Chondrocyte (in vitro differentiated cells): ENCODE measurements at regions not wholly inside any gene's neighbourhood (a gene's known extent, or its start where the extent isn't known, plus 50 kb on each side); places are given as distances from the start of the nearest gene placed in this dataset.
"Not testable (repeated sequence)": the region's sequence is repeated elsewhere in the genome, so short reads cannot be mapped to it uniquely, and the experiment has no call there.

Experiments
- DNase-seq: peaks from one replicate; pipeline ENCODE4 v3.0.0; 2021; ENCODE audit warnings: mixed read lengths, low spot score
- H3K27ac Mint-ChIP-seq: one replicate; pipeline ENCODE4 v1.8.0; 2021; ENCODE audit warnings: mild to moderate bottlenecking, moderate library complexity, mixed read lengths; ENCODE audit not compliant: unreplicated experiment
- H3K27me3 Mint-ChIP-seq: 2 replicates; pipeline ENCODE4 v1.8.0; 2021; ENCODE audit warnings: low read depth, mixed read lengths
- H3K36me3 Mint-ChIP-seq: 2 replicates; pipeline ENCODE4 v1.8.0; 2021; ENCODE audit warnings: low read depth, mixed read lengths
- H3K4me1 Mint-ChIP-seq: 2 replicates; pipeline ENCODE4 v1.8.0; 2021; ENCODE audit warnings: low read depth, mild to moderate bottlenecking, mixed read lengths
- H3K4me3 Mint-ChIP-seq: one replicate; pipeline ENCODE4 v1.8.0; 2021; ENCODE audit warnings: mild to moderate bottlenecking, moderate library complexity, mixed read lengths; ENCODE audit not compliant: unreplicated experiment
- H3K9me3 Mint-ChIP-seq: 2 replicates; pipeline ENCODE4 v1.8.0; 2021; ENCODE audit warnings: low read depth, mixed read lengths
- TF ChIP-seq, protein P1 (sequence below): fragments of 200-600 bp; sonication (generic); IDR thresholded peaks from 2 replicates; pipeline ENCODE4 v1.5.0; 2021; ENCODE audit warnings: antibody characterized with exemption, mild to moderate bottlenecking, moderate library complexity

DNA sequence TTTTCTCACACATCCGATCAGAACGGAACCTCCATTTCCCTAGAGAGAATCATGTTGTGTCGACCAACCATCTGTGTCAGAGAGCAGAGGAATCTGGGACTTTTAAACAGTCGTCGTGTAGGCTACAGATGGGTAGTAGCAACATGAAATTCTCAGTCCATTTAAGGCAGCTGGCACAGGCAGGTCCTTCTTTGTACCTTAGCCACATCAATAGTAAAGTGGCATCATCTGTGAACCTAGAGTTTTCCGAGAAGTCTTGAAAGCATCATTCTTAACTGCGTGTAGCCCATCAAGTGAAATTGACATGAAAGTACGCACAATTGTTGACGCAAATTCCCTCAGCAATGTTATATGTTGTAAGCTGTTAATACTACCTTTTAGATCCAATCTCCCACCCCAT is 114.5 kb upstream of the GRM7 start:
- TF ChIP-seq, protein P1, sequence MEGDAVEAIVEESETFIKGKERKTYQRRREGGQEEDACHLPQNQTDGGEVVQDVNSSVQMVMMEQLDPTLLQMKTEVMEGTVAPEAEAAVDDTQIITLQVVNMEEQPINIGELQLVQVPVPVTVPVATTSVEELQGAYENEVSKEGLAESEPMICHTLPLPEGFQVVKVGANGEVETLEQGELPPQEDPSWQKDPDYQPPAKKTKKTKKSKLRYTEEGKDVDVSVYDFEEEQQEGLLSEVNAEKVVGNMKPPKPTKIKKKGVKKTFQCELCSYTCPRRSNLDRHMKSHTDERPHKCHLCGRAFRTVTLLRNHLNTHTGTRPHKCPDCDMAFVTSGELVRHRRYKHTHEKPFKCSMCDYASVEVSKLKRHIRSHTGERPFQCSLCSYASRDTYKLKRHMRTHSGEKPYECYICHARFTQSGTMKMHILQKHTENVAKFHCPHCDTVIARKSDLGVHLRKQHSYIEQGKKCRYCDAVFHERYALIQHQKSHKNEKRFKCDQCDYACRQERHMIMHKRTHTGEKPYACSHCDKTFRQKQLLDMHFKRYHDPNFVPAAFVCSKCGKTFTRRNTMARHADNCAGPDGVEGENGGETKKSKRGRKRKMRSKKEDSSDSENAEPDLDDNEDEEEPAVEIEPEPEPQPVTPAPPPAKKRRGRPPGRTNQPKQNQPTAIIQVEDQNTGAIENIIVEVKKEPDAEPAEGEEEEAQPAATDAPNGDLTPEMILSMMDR, result no peak
- Mint-ChIP-seq H3K27ac (no peak overlapping the region), H3K4me1 (no peaks in the 10 kb centered on the region), H3K9me3 (peaks cover 18% of the 10 kb centered on the region), H3K4me3 (no peak overlapping the region), H3K27me3 (no peaks in the 10 kb centered on the region), H3K36me3 (no peaks in the 10 kb centered on the region)
- no peak for DNase-seq

DNA sequence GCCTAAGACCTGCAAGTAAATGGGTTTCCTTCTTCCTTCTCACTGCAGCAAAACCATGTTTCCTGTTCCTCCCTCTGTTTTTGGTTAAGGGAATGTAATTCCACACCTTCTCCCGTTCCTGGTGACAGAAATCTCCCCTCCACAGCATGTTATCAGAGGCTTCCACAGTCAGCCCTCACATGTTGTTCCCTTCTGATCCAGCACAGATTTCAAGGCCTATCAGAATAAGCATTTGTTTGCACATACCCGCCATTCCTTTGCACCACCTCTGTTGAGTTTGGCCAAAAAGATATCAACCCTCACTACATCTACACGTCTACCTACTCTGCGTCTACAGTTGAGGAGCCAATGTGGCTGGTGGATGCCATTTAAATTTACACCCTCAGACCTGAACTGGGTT is 113.9 kb upstream of the GRM7 start:
- Mint-ChIP-seq H3K27me3 (no peaks in the 10 kb centered on the region), H3K4me3 (no peak overlapping the region), H3K27ac (no peak overlapping the region), H3K36me3 (no peaks in the 10 kb centered on the region), H3K9me3 (peaks cover 18% of the 10 kb centered on the region), H3K4me1 (no peaks in the 10 kb centered on the region)
- TF ChIP-seq, protein P1, result no peak
- DNase-seq, result no peak

DNA sequence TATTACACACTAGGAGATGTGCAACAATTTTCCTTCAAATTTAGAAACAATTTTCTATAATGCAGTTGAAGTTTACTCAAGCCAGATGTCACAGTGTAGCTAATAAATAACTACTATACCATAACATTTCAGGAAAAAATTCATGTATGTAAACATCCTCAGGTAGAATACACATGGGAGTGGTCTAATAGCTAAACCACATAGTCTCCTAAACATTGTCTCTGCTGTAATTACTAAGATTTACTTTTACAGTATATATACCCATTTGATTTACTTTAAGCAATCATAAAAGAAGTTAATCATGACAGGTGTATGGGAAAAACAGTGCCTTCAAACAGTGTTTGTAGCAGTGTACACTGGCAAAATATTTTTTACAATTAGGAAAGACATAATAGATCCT is 110.1 kb upstream of the GRM7 start:
- Mint-ChIP-seq H3K27me3 (no peaks in the 10 kb centered on the region), H3K4me3 (no peak overlapping the region), H3K9me3 (peaks cover 25% of the 10 kb centered on the region), H3K27ac (no peak overlapping the region), H3K4me1 (no peaks in the 10 kb centered on the region), H3K36me3 (no peaks in the 10 kb centered on the region)
- TF ChIP-seq, protein P1, result no peak
- no peak for DNase-seq

DNA sequence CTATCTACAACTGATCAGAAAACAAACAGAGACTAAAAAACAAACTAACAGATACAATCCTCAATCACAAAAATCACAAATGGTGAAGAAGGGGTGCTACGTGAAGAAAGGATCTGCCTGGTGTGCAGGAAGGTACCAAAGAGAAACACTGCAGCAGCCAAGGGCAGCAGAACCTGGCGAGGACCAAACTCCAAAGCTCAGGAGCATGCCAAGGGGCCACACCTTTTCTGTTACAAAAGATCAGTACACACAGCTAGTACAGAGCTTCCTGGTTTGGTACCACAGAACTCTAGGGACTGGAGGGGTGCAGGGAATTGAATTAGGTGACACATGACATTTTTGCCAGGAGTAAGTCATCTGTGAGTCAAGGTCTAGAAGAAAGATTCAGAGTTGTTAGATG is 107.4 kb upstream of the GRM7 start:
- no peaks in the 10 kb centered on the region for H3K27me3 Mint-ChIP-seq
- H3K9me3 Mint-ChIP-seq, result peaks cover 15% of the 10 kb centered on the region
- no peak overlapping the region for H3K4me3 Mint-ChIP-seq
- no peaks in the 10 kb centered on the region for H3K36me3 Mint-ChIP-seq
- TF ChIP-seq, protein P1, result no peak
- no peak overlapping the region for H3K27ac Mint-ChIP-seq
- peak; percentile 38 for DNase-seq
- no peaks in the 10 kb centered on the region for H3K4me1 Mint-ChIP-seq

DNA sequence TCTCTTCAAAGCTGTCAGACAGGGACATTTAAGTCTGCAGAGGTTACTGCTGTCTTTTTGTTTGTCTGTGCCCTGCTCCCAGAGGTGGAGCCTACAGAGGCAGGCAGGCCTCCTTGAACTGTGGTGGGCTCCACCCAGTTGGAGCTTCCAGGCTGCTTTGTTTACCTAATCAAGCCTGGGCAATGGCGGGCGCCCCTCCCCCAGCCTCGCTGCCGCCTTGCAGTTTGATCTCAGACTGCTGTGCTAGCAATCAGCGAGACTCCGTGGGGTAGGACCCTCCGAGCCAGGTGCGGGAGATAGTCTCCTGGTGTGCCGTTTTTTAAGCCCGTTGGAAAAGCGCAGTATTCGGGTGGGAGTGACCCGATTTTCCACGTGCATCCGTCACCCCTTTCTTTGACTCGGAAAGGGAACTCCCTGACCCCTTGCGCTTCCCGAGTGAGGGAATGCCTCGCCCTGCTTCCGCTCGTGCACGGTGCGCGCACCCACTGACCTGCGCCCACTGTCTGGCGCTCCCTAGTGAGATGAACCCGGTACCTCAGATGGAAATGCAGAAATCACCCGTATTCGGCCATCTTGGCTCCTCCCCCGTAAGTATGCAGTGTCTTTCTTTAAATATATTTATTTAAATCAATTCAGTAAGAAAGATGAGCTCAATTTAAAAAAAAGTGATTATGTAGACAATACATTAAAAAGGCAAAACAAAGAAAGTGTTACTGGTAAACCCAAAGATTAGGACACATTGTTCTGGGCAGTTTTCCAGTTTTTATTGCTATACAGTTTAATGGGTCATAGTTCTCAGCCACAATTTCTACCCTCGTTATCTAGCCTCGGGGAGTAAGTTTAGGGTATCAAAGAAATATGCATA is 91.2 kb upstream of the GRM7 start:
- Mint-ChIP-seq H3K9me3 (peaks cover 13% of the 10 kb centered on the region), H3K4me3 (peak overlapping the region; percentile 55)
- H3K4me1 Mint-ChIP-seq, H3K27me3 Mint-ChIP-seq, DNase-seq, H3K36me3 Mint-ChIP-seq, H3K27ac Mint-ChIP-seq: not testable (repeated sequence)

DNA sequence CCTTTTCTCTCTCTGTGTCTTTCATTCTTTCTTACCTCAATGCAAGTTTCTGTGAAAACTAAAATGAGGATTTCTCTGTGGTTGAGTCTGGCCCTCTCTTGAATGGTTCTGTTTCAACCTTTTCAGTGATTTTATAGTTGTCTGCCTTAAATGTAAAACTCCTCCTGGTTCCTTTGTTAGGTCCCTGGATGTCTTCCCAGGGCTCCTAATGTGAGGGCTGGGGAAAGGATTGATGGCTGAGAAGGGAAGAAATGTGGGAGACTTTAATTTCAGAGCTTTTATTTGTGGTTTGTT is 90.6 kb upstream of the GRM7 start:
- Mint-ChIP-seq H3K9me3 (peaks cover 13% of the 10 kb centered on the region), H3K4me3 (no peak overlapping the region), H3K27ac (no peak overlapping the region)

More for the DNA sequence above, 90.6 kb upstream of the GRM7 start:
- no peaks in the 10 kb centered on the region for H3K27me3 Mint-ChIP-seq
- no peaks in the 10 kb centered on the region for H3K4me1 Mint-ChIP-seq
- TF ChIP-seq, protein P1, result no peak
- DNase-seq, result no peak
- no peaks in the 10 kb centered on the region for H3K36me3 Mint-ChIP-seq
